Neural cell (in vitro differentiated cells): ENCODE measurements at regions not wholly inside any gene's neighbourhood (a gene's known extent, or its start where the extent isn't known, plus 50 kb on each side); places are given as distances from the start of the nearest gene placed in this dataset.

Experiments
- H2AFZ ChIP-seq: fragments of 200-600, 300-800 bp; sonication (generic), shearing (Covaris generic); 2 replicates; pipeline ENCODE4 v1.6.0; 2014; ENCODE audit warnings: low read depth, mild to moderate bottlenecking, antibody characterized with exemption, low read length, moderate library complexity
- H3F3A ChIP-seq: fragments of 200-600 bp; shearing (Covaris generic); 2 replicates; pipeline ENCODE4 v1.6.1; 2016; ENCODE audit warnings: mild to moderate bottlenecking, moderate library complexity, mixed read lengths, antibody characterized with exemption, low read length; ENCODE audit not compliant: insufficient read depth, poor library complexity, severe bottlenecking
- H3K27ac ChIP-seq: fragments of 200-600, 300-800 bp; sonication (generic), shearing (Covaris generic); 2 replicates; pipeline ENCODE4 v1.5.1; 2014; ENCODE audit warnings: mild to moderate bottlenecking, low read length, moderate library complexity
- H3K27me3 ChIP-seq: fragments of 300-800, 200-600 bp; sonication (generic), shearing (Covaris generic); 2 replicates; pipeline ENCODE4 v1.6.0; 2014; ENCODE audit warnings: mild to moderate bottlenecking, low read depth, low read length, moderate library complexity; ENCODE audit not compliant: insufficient read depth
- H3K36me3 ChIP-seq: fragments of 300-800, 200-600 bp; sonication (generic), shearing (Covaris generic); 2 replicates; pipeline ENCODE4 v1.5.1; 2014; ENCODE audit warnings: mild to moderate bottlenecking, antibody characterized with exemption, low read length, moderate library complexity; ENCODE audit not compliant: insufficient read depth
- H3K4me2 ChIP-seq: fragments of 300-800, 200-600 bp; sonication (generic), shearing (Covaris generic); 2 replicates; pipeline ENCODE4 v1.6.0; 2014; ENCODE audit warnings: mild to moderate bottlenecking, low read length
- H3K4me3 ChIP-seq: fragments of 300-800, 200-600 bp; sonication (generic), shearing (Covaris generic); 2 replicates; pipeline ENCODE4 v1.5.1; 2014; ENCODE audit warnings: mild to moderate bottlenecking, low read length, moderate library complexity
- H3K79me2 ChIP-seq: fragments of 200-600 bp; shearing (Covaris generic); replicated peaks from 2 replicates; pipeline ENCODE4 v1.6.0; 2014; ENCODE audit warnings: mild to moderate bottlenecking, low read length, moderate library complexity; ENCODE audit not compliant: insufficient read depth
- H3K9ac ChIP-seq: fragments of 300-800, 200-600 bp; sonication (generic), shearing (Covaris generic); 2 replicates; pipeline ENCODE4 v1.6.1; 2016; ENCODE audit warnings: mild to moderate bottlenecking, low read length, mixed read lengths
- H3K9me2 ChIP-seq: fragments of 200-600 bp; shearing (Covaris generic); 2 replicates; pipeline ENCODE4 v1.6.1; 2016; ENCODE audit warnings: mild to moderate bottlenecking, low read length, mixed read lengths; ENCODE audit not compliant: insufficient read depth
- H3K9me3 ChIP-seq: fragments of 200-600, 300-800 bp; sonication (generic), shearing (Covaris generic); 2 replicates; pipeline ENCODE4 v1.6.1; 2016; ENCODE audit warnings: mild to moderate bottlenecking, mixed run types, low read length, moderate library complexity, mixed read lengths
- H4K20me1 ChIP-seq: fragments of 200-600 bp; shearing (Covaris generic); 2 replicates; pipeline ENCODE4 v1.6.1; 2016; ENCODE audit warnings: mild to moderate bottlenecking, mixed run types; ENCODE audit not compliant: insufficient read depth
- CTCF ChIP-seq: fragments of 450-650 bp; IDR thresholded peaks from 2 replicates; pipeline ENCODE4 v1.5.1; 2014; ENCODE audit warnings: antibody characterized with exemption, mild to moderate bottlenecking, moderate library complexity; ENCODE audit not compliant: poor library complexity, severe bottlenecking
- EP300 ChIP-seq: fragments of 450-650 bp; conservative IDR thresholded peaks from 2 replicates; pipeline ENCODE4 v1.6.1; 2014; ENCODE audit warnings: antibody characterized with exemption, mild to moderate bottlenecking, moderate library complexity; ENCODE audit not compliant: poor library complexity, severe bottlenecking
- EZH2 ChIP-seq: fragments of 200-600, 300-800 bp; shearing (Covaris generic), sonication (generic); IDR thresholded peaks from 2 replicates; pipeline ENCODE4 v1.6.1; 2014; ENCODE audit warnings: antibody characterized with exemption, low read length, borderline replicate concordance, mild to moderate bottlenecking; ENCODE audit not compliant: insufficient read depth, poor library complexity, severe bottlenecking
- MXI1 ChIP-seq: fragments of 450-650 bp; conservative IDR thresholded peaks from 2 replicates; pipeline ENCODE4 v1.6.1; 2014; ENCODE audit warnings: antibody characterized with exemption, mild to moderate bottlenecking; ENCODE audit not compliant: poor library complexity, severe bottlenecking
- POLR2AphosphoS5 ChIP-seq: IDR thresholded peaks from 2 replicates; pipeline ENCODE4 v1.6.1; 2012
- RAD21 ChIP-seq: fragments of 450-650 bp; conservative IDR thresholded peaks from 2 replicates; pipeline ENCODE4 v1.6.1; 2014; ENCODE audit warnings: antibody characterized with exemption, mild to moderate bottlenecking, moderate library complexity
- REST ChIP-seq: IDR thresholded peaks from 2 replicates; pipeline ENCODE4 v1.6.1; 2012; ENCODE audit warnings: borderline replicate concordance
- SMC3 ChIP-seq: fragments of 450-650 bp; conservative IDR thresholded peaks from 2 replicates; pipeline ENCODE4 v1.6.1; 2014; ENCODE audit warnings: antibody characterized with exemption, mild to moderate bottlenecking, moderate library complexity; ENCODE audit not compliant: poor library complexity
- TAF1 ChIP-seq: IDR thresholded peaks from 2 replicates; pipeline ENCODE4 v1.6.1; 2012; ENCODE audit warnings: low read depth

- Histone ChIP-seq H3F3A (no peaks in the 10 kb centered on the region), H4K20me1 (no peaks in the 10 kb centered on the region), H3K36me3 (no peaks in the 10 kb centered on the region), H3K9ac (no peak overlapping the region), H3K4me2 (no peak overlapping the region), H3K79me2 (no peaks in the 10 kb centered on the region), H3K27me3 (no peaks in the 10 kb centered on the region), H2AFZ (no peak overlapping the region), H3K9me2 (no peaks in the 10 kb centered on the region), H3K9me3 (no peaks in the 10 kb centered on the region), H3K27ac (no peak overlapping the region), H3K4me3 (no peak overlapping the region)
- TF ChIP-seq EP300, result no peak
- TF ChIP-seq SMC3, result no peak
Observed at GRCh38 chr16:87239545-87239944, 77.6 kb downstream of the C16orf95 start.

- Histone ChIP-seq H3K4me2 (no peak overlapping the region), H3K9ac (no peak overlapping the region), H3K27ac (no peak overlapping the region), H3K79me2 (no peaks in the 10 kb centered on the region), H3K9me2 (no peaks in the 10 kb centered on the region), H3K4me3 (no peak overlapping the region), H3K27me3 (no peaks in the 10 kb centered on the region), H3F3A (no peaks in the 10 kb centered on the region), H4K20me1 (no peaks in the 10 kb centered on the region), H3K9me3 (no peaks in the 10 kb centered on the region), H3K36me3 (no peaks in the 10 kb centered on the region), H2AFZ (no peak overlapping the region)
- TF ChIP-seq REST, result no peak
Observed at GRCh38 chr16:87240211-87241136, 76.7 kb downstream of the C16orf95 start.

- no peak overlapping the region for H3K27ac ChIP-seq
- H3K4me2 ChIP-seq, result no peak overlapping the region
Observed at GRCh38 chr16:87241137-87241771, 75.9 kb downstream of the C16orf95 start.

More at GRCh38 chr16:87241137-87241771, 75.9 kb downstream of the C16orf95 start:
- no peak overlapping the region for H3K9ac ChIP-seq
- no peaks in the 10 kb centered on the region for H3K79me2 ChIP-seq
- no peak overlapping the region for H3K4me3 ChIP-seq
- no peaks in the 10 kb centered on the region for H3K27me3 ChIP-seq
- TF ChIP-seq POLR2AphosphoS5 (no peak), TAF1 (no peak), RAD21 (no peak), MXI1 (no peak), CTCF (no peak), EZH2 (no peak), EP300 (no peak), SMC3 (no peak)
- no peaks in the 10 kb centered on the region for H3K9me2 ChIP-seq
- H2AFZ ChIP-seq, result no peak overlapping the region
- no peaks in the 10 kb centered on the region for H3F3A ChIP-seq
- H3K9me3 ChIP-seq, result no peaks in the 10 kb centered on the region
- H4K20me1 ChIP-seq, result no peaks in the 10 kb centered on the region
- no peaks in the 10 kb centered on the region for H3K36me3 ChIP-seq
